HG03097 (cell line): ENCODE measurements at regions not wholly inside any gene's neighbourhood (a gene's known extent, or its start where the extent isn't known, plus 50 kb on each side); places are given as distances from the start of the nearest gene placed in this dataset.

Source experiments
- ATAC-seq: cut with Tn5 transposase; IDR thresholded peaks from one replicate; pipeline ENCODE4 v1.9.1; 2021; ENCODE audit not compliant: unreplicated experiment, low FRiP score

DNA sequence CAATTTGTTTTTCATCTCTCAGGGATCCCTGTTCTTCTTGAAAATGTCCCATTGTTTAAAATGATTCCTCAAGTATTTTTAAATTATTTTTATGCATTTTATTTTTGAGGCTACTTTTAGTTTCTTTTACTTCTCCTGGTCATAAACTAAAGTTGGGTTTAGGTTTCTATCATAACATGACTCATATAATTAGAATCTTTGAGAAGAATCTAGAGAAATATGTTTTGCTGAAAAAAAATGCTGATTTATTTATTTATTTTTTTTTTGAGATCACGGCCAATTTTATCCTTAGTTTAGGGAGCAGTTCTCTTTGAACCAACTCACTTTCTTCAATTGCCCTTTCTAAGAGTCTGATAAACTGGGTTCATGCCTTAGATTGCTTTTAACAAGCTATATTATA, 1157.1 kb downstream of the BCL11B start:
- ATAC-seq = no peak

DNA sequence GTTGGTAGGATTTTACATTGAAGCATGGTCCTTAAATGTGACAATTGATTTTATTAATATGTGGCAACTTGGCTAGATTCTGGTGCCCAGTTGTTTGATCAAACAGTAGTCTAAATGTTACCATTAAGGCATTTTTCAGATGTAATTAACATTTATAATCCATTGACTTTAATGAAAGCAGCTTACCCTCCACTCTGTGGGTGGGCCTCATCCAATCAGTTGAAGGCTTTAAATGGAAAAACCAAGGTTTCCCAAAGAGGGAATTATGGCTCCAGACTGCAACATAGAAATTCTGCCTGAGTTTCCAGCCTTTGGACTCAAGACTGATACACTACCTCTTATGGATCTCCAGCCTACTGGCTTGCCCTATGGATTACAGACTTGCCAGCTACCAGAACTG, 1153.2 kb downstream of the BCL11B start:
- no peak for ATAC-seq

GRCh38 chr14:98119739-98120138, 1152.3 kb downstream of the BCL11B start:
- ATAC-seq = no peak

DNA sequence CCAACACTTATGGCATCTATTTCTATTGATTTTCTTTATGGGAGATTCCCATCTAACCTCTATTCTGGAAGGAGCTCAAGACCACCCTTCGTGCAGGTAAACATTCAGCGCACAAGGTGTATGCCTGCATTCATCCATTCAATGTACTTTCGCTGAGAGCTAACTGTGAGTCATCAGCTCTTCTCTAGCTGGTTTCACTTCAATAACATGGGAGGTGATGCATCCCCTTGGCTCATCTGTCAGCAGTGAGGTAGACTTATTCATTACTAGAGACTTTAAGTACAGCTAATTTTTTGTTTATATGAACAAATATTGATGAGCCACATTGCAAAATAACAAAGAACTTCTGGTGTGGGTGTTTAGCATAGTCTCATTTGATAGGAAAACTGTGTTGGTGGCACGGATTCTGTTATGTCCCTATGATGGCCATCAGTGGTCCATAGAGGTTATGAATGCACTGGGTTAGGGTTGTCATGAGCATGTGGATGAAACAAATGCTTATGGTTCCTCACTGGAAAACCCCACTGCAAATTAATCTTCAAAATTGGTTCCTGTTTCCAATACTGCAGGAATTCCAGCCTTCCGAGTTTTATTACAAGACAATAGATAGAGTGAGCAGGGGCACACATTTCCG, 1151.0 kb downstream of the BCL11B start:
- no peak for ATAC-seq

- ATAC-seq = no peak
Observed at GRCh38 chr14:98122527-98122926, 1149.5 kb downstream of the BCL11B start.

- no peak for ATAC-seq
Observed at GRCh38 chr14:98130691-98131090, 1141.3 kb downstream of the BCL11B start.

DNA sequence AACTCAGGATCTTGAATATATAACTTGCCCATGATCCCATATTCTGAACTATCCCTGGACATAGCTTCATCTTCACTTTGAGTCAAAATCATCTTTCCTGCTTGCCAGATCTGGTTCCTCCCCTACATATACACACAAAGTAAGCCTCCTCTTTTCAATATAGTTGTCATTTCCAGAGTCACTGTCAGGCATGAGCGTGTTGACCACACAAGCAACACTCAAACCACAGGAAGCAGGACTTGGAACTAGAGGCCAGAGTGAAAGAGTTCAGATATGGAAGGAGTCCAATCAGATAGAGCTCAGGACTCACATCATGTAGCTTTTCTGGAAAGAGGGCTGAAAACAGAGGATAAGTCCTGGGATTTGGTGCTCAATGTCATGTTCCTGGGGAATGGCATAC, 1140.6 kb downstream of the BCL11B start:
- ATAC-seq = no peak

- no peak for ATAC-seq
Observed at GRCh38 chr14:98133806-98134205, 1138.2 kb downstream of the BCL11B start.

- no peak for ATAC-seq
Observed at GRCh38 chr14:98136012-98136789, 1135.8 kb downstream of the BCL11B start.

DNA sequence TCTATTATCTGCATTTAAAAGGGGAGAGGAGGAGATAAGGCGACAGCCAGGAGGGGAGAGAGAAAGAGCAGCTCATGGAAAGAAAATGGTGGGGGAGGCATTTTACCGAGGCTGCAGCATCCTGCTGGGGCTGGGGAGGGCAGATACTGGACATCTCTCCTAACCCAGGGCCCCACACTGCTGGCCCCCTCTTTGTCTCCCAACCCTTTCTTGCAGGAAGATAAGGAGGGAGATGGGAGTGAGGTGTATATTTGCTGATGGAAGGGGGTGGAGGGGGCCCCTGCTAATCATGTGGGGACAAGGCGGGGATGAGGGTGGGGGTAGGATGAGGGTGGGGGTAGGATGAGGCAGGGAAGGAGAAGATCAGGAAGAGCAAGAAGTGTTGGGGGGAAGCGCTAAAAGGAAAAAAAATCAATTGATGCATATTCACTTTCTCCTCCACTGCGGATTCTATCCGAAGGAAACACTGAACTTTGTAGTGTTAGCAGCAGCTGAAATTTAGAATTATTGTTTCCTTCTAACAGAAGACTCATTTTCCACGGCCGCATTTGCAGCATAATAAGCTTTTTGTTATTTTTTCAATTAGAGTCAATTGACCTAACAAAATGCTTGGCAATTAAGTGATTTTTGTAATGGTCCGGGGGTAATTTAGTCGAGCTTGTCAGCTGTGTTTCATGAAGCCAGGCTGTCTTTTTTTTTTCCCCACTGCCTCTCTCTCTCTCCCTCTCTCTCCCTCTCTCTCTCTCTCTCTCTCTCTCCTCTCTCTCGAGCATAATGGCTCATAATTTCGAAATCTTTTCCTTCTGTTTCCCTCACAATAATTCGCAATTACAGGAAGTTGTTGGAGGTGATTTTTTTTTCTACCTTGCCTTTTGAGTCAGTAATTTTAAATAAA, 1134.6 kb downstream of the BCL11B start:
- no peak for ATAC-seq

DNA sequence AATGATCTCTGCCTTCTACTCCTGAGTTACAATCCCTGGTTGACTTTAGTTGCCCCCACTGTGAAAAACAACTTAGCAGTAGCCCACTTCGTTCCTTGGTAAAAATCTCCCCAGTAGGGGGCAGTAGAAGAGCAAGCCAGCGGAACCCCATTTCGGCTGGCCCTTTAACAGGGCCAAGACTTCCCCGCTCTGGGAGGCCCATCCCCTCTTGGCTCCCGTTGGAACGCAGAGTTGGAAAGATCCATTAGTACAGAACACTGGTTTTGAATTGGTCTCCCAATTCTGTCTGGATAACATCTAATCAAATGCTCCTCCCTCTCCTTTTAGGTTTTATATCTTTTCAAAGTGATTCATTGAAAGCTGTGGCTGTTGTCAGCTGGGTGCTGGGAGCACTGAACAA, 1133.3 kb downstream of the BCL11B start:
- ATAC-seq = no peak

- no peak for ATAC-seq
Observed at GRCh38 chr14:98140862-98141530, 1131.0 kb downstream of the BCL11B start.

DNA sequence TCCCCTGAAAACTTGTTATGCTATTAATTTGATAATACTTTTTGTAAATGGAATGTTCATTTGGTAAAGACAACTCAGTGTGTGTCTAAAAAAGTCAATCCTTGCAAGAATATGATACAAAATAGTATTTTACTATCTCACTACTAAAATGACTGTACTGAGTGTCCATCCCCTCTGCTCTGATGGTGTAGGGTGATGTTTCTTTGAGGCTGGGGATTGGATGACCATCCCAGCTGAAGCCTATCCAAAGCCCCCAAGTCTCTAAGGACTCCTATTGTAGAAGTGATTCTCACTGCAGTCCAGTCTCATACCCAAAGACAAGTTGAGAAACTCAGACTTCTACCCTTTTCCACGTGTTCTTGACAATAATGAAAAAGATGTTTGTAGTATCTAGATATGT, 1128.4 kb downstream of the BCL11B start:
- no peak for ATAC-seq

DNA sequence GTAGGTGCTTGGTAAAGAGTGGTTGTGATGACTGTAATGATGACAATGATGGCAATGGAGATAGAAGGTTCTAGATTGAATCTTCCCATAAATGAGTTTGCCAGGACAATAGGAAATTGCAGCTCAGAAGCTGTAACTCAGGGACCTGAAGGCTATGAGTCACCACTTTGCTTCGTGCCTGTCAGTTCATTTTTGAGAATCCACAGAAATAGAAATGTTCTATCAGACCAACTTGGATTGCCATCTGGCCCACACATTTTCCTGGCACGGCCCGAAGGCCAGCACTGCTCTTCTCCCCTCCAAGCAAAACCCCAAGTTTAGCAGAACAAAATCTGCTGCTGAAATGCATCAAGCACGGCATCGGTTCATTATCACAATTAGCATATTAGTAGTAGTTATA, 1127.0 kb downstream of the BCL11B start:
- no peak for ATAC-seq

- no peak for ATAC-seq
Observed at GRCh38 chr14:98146416-98146815, 1125.6 kb downstream of the BCL11B start.

DNA sequence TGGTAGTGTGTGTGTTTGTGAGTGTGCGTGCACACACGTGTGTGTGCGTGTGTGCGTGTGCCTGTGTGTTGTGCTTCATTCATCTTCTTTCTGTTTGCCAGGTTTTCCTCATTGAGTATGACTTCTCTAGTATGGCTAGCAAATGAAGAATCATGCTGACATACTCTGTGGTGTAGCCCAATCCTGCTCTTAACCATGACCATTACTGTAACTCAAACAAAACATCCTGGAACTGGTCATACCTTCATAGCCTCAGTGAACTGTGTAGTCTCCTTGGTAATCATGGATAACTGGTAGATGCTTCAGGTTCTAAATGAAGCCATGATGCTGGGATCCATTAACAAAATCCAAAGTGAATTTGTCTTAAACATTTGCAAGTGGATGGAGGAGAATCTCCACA, 1117.7 kb downstream of the BCL11B start:
- ATAC-seq = no peak

GRCh38 chr14:98156411-98156810, 1115.6 kb downstream of the BCL11B start:
- ATAC-seq = no peak

DNA sequence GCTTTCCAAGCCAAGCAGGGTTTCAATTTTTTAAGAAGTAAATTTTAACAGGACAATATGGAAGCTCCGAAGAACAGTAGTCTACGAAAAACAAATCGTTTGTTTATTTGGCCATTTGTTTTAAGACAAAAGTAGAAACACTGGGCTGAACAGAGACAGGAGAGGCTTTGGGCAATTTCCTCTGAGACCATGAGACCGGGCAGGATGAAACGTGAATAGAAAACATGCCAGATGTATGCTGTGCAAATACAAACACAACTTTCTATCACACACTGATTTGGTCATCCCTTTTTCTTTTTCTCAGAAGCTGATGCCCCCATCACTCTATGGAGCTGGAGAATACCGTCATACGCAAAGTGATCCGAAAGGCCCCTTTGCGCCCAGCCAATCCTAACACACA, 1111.1 kb downstream of the BCL11B start:
- no peak for ATAC-seq

- ATAC-seq = no peak
Observed at GRCh38 chr14:98161356-98161755, 1110.6 kb downstream of the BCL11B start.

- no peak for ATAC-seq
Observed at GRCh38 chr14:98162856-98163805, 1108.9 kb downstream of the BCL11B start.
